ENCODE measurements at regions not wholly inside any gene's neighbourhood (a gene's known extent, or its start where the extent isn't known, plus 50 kb on each side); places are given as distances from the start of the nearest gene placed in this dataset.
"Not testable (repeated sequence)": the region's sequence is repeated elsewhere in the genome, so short reads cannot be mapped to it uniquely, and the experiment has no call there.

GRCh38 chr4:132344924-132345828 is 803.9 kb upstream of the PCDH10 start:
- Histone ChIP-seq H3K4me3 (no peak overlapping the region), H3K27ac (no peak overlapping the region)
- no peak for TF ChIP-seq CTCF (IDR thresholded peaks at IDR 0.05)
- DNase-seq (ENCODE audit: low spot score), result no peak

GRCh38 chr4:132346016-132346415 is 803.1 kb upstream of the PCDH10 start:
- Histone ChIP-seq H3K27ac (no peak overlapping the region), H3K4me3 (no peak overlapping the region)
- DNase-seq (ENCODE audit: low spot score), result no peak
- TF ChIP-seq CTCF (IDR thresholded peaks at IDR 0.05), result no peak

- H3K4me3 ChIP-seq; H3K27ac ChIP-seq; DNase-seq (ENCODE audit: low spot score): not testable (repeated sequence)
Observed at GRCh38 chr4:132351606-132352005, 797.5 kb upstream of the PCDH10 start.

GRCh38 chr4:132382243-132382642 is 766.9 kb upstream of the PCDH10 start:
- TF ChIP-seq CTCF (IDR thresholded peaks at IDR 0.05), result no peak
- Histone ChIP-seq H3K4me3 (no peak overlapping the region), H3K27ac (no peak overlapping the region)
- DNase-seq (ENCODE audit: low spot score), result no peak

GRCh38 chr4:132383571-132384199 is 765.4 kb upstream of the PCDH10 start:
- H3K4me3 ChIP-seq, result no peak overlapping the region
- no peak for DNase-seq (ENCODE audit: low spot score)
- no peak overlapping the region for H3K27ac ChIP-seq
- no peak for TF ChIP-seq CTCF (IDR thresholded peaks at IDR 0.05)

GRCh38 chr4:132384709-132385108 is 764.4 kb upstream of the PCDH10 start:
- no peak for TF ChIP-seq CTCF (IDR thresholded peaks at IDR 0.05)
- H3K4me3 ChIP-seq, result no peak overlapping the region
- H3K27ac ChIP-seq, result no peak overlapping the region
- DNase-seq (ENCODE audit: low spot score), result no peak

- no peak for TF ChIP-seq CTCF (IDR thresholded peaks at IDR 0.05)
- Histone ChIP-seq H3K27ac (no peak overlapping the region), H3K4me3 (no peak overlapping the region)
- no peak for DNase-seq (ENCODE audit: low spot score)
Observed at GRCh38 chr4:132386130-132386529, 763.0 kb upstream of the PCDH10 start.

Data from coronary artery (tissue), 2 donors.